ENCODE measurements at regions not wholly inside any gene's neighbourhood (a gene's known extent, or its start where the extent isn't known, plus 50 kb on each side); places are given as distances from the start of the nearest gene placed in this dataset.

GRCh38 chr17:14739656-14740431 lies 439.0 kb downstream of the HS3ST3B1 start:
- TF ChIP-seq, protein P1, sequence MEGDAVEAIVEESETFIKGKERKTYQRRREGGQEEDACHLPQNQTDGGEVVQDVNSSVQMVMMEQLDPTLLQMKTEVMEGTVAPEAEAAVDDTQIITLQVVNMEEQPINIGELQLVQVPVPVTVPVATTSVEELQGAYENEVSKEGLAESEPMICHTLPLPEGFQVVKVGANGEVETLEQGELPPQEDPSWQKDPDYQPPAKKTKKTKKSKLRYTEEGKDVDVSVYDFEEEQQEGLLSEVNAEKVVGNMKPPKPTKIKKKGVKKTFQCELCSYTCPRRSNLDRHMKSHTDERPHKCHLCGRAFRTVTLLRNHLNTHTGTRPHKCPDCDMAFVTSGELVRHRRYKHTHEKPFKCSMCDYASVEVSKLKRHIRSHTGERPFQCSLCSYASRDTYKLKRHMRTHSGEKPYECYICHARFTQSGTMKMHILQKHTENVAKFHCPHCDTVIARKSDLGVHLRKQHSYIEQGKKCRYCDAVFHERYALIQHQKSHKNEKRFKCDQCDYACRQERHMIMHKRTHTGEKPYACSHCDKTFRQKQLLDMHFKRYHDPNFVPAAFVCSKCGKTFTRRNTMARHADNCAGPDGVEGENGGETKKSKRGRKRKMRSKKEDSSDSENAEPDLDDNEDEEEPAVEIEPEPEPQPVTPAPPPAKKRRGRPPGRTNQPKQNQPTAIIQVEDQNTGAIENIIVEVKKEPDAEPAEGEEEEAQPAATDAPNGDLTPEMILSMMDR (IDR thresholded peaks at IDR 0.05; ENCODE audit: unreplicated experiment) = no peak
- no peak overlapping the region for H3K27ac Mint-ChIP-seq
- H3K36me3 Mint-ChIP-seq (ENCODE audit: insufficient read depth) = no peaks in the 10 kb centered on the region
- no peak for DNase-seq (ENCODE audit: low spot score, unreplicated experiment)
- H3K4me3 Mint-ChIP-seq (ENCODE audit: low read depth) = no peak overlapping the region
- no peaks in the 10 kb centered on the region for H3K9me3 Mint-ChIP-seq (ENCODE audit: low read depth)
- H3K4me1 Mint-ChIP-seq (ENCODE audit: low read depth) = peaks cover 4% of the 10 kb centered on the region
- H3K27me3 Mint-ChIP-seq = no peaks in the 10 kb centered on the region

DNA sequence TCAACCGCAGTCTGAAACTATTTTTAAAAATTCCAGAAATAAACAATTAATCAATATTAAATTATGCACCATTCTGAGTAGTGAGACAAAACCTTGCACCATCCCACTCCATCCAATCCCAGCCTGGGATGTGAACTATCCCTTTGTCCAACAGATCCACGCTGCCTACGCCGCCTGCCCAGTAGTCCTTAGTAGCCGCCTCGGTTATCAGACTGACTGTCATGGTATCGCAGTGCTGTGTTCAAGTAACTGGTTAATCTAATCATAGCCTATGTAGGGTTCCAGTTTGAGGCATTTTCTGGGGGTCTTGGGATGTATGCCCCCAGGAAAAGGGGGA lies 437.7 kb downstream of the HS3ST3B1 start:
- no peaks in the 10 kb centered on the region for H3K27me3 Mint-ChIP-seq
- H3K36me3 Mint-ChIP-seq (ENCODE audit: insufficient read depth) = no peaks in the 10 kb centered on the region
- H3K4me1 Mint-ChIP-seq (ENCODE audit: low read depth) = peaks cover 4% of the 10 kb centered on the region
- H3K4me3 Mint-ChIP-seq (ENCODE audit: low read depth) = no peak overlapping the region
- no peak overlapping the region for H3K27ac Mint-ChIP-seq
- TF ChIP-seq, protein P1 (IDR thresholded peaks at IDR 0.05; ENCODE audit: unreplicated experiment) = no peak
- no peak for DNase-seq (ENCODE audit: low spot score, unreplicated experiment)
- H3K9me3 Mint-ChIP-seq (ENCODE audit: low read depth) = no peaks in the 10 kb centered on the region

DNA sequence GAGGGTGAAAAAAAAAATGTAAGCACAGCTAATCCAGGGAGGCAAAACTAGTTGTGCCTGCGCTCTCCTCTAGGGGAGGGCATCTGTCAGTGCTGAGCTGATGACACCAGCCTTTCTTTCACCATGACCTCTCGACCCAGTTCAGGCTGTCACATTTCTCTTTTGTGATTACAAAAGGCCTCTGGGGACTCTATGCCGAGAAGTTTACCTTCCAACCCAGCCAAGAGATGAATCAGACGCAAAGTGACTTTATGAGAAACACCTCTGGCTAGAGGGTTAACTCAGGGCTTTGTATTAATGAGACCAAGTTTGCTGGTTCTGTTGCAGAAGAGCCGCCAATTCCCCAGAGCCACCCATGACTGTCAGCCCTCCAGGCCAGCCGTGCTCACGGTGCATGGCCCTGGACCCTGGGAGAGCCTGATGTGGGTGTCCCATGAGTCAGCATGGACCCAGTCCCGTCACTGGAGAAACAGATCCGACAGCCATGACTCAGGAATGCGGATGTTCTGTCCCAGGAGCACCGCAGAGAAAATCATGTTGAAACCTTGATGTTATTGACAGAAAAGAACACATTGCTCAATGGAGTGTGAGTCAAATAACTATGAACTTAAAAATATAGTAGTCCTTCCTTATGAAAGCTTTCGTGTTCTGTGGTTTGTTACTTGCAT lies 437.2 kb downstream of the HS3ST3B1 start:
- no peak overlapping the region for H3K27ac Mint-ChIP-seq
- H3K27me3 Mint-ChIP-seq = no peaks in the 10 kb centered on the region
- H3K9me3 Mint-ChIP-seq (ENCODE audit: low read depth) = no peaks in the 10 kb centered on the region
- H3K4me3 Mint-ChIP-seq (ENCODE audit: low read depth) = no peak overlapping the region
- no peaks in the 10 kb centered on the region for H3K36me3 Mint-ChIP-seq (ENCODE audit: insufficient read depth)
- TF ChIP-seq, protein P1 (IDR thresholded peaks at IDR 0.05; ENCODE audit: unreplicated experiment) = peak; percentile 42
- no peak for DNase-seq (ENCODE audit: low spot score, unreplicated experiment)
- H3K4me1 Mint-ChIP-seq (ENCODE audit: low read depth) = peaks cover 4% of the 10 kb centered on the region

- TF ChIP-seq, protein P1 (IDR thresholded peaks at IDR 0.05; ENCODE audit: unreplicated experiment) = no peak
- no peak for DNase-seq (ENCODE audit: low spot score, unreplicated experiment)
- Mint-ChIP-seq H3K4me3 (ENCODE audit: low read depth) (no peak overlapping the region), H3K4me1 (ENCODE audit: low read depth) (peaks cover 4% of the 10 kb centered on the region), H3K27ac (no peak overlapping the region), H3K9me3 (ENCODE audit: low read depth) (no peaks in the 10 kb centered on the region), H3K36me3 (ENCODE audit: insufficient read depth) (no peaks in the 10 kb centered on the region), H3K27me3 (no peaks in the 10 kb centered on the region)
Observed at GRCh38 chr17:14736631-14737030, 435.8 kb downstream of the HS3ST3B1 start.

DNA sequence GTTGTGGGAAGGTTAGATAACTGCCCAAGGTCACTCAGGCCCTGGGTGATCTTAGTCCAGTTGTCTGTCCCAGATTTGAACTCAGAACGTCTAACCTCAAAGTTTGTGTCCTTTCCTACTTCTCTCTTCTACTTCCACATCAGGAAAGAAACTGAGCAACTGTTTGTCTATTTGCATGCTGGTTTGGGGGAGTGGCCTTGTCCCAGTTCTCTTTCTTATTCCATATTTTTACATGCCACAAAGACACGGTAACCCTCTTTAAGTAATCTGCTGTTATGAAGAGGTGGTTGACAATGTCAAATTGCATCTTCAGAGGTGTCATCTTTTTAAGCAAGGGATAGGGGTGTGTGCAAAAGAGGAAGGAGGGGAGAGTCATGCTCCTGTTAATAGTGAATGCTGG lies 432.5 kb downstream of the HS3ST3B1 start:
- Mint-ChIP-seq H3K4me1 (ENCODE audit: low read depth) (peaks cover 4% of the 10 kb centered on the region), H3K36me3 (ENCODE audit: insufficient read depth) (no peaks in the 10 kb centered on the region), H3K27ac (no peak overlapping the region), H3K4me3 (ENCODE audit: low read depth) (no peak overlapping the region), H3K27me3 (no peaks in the 10 kb centered on the region), H3K9me3 (ENCODE audit: low read depth) (peaks cover 6% of the 10 kb centered on the region)
- no peak for DNase-seq (ENCODE audit: low spot score, unreplicated experiment)
- TF ChIP-seq, protein P1 (IDR thresholded peaks at IDR 0.05; ENCODE audit: unreplicated experiment) = no peak
